H7 (cell line): ENCODE measurements at regions not wholly inside any gene's neighbourhood (a gene's known extent, or its start where the extent isn't known, plus 50 kb on each side); places are given as distances from the start of the nearest gene placed in this dataset.
A peak's percentile ranks its signal among the peaks of the same experiment; 100 is the strongest.

Source experiments
- DNase-seq: peaks from one replicate; pipeline ENCODE4 v3.0.0; 2012
- H3K27me3 ChIP-seq: 2 replicates; pipeline ENCODE4 v1.6.0; 2011; ENCODE audit warnings: mild to moderate bottlenecking, low read length; ENCODE audit not compliant: control insufficient read depth, insufficient read depth
- H3K36me3 ChIP-seq: replicated peaks from 2 replicates; pipeline ENCODE4 v1.5.1; 2011; ENCODE audit warnings: low read length; ENCODE audit not compliant: control insufficient read depth, insufficient read depth
- H3K4me3 ChIP-seq: 2 replicates; pipeline ENCODE4 v1.5.1; 2011; ENCODE audit warnings: low read depth, mild to moderate bottlenecking, control low read depth, low read length, moderate library complexity; ENCODE audit not compliant: insufficient read depth

GRCh38 chr5:105573575-105573974 lies 2011.0 kb upstream of the NUDT12 start:
- Histone ChIP-seq H3K27me3 (no peaks in the 10 kb centered on the region), H3K36me3 (no peaks in the 10 kb centered on the region), H3K4me3 (no peak overlapping the region)
- no peak for DNase-seq

GRCh38 chr5:105565531-105565930 lies 2002.9 kb upstream of the NUDT12 start:
- no peaks in the 10 kb centered on the region for H3K36me3 ChIP-seq
- no peaks in the 10 kb centered on the region for H3K27me3 ChIP-seq
- no peak for DNase-seq
- no peak overlapping the region for H3K4me3 ChIP-seq

- Histone ChIP-seq H3K4me3 (no peak overlapping the region), H3K36me3 (no peaks in the 10 kb centered on the region), H3K27me3 (no peaks in the 10 kb centered on the region)
- no peak for DNase-seq
These were observed 2001.3 kb upstream of the NUDT12 start for GRCh38 chr5:105563842-105564241.

GRCh38 chr5:105554568-105555169 lies 1992.1 kb upstream of the NUDT12 start:
- no peaks in the 10 kb centered on the region for H3K27me3 ChIP-seq
- no peak for DNase-seq
- H3K4me3 ChIP-seq, result no peak overlapping the region

GRCh38 chr5:105544300-105544699 lies 1981.7 kb upstream of the NUDT12 start:
- Histone ChIP-seq H3K36me3 (no peaks in the 10 kb centered on the region), H3K4me3 (no peak overlapping the region), H3K27me3 (no peaks in the 10 kb centered on the region)
- no peak for DNase-seq

More at GRCh38 chr5:105554568-105555169, 1992.1 kb upstream of the NUDT12 start:
- no peaks in the 10 kb centered on the region for H3K36me3 ChIP-seq

GRCh38 chr5:105536675-105537074 lies 1974.1 kb upstream of the NUDT12 start:
- Histone ChIP-seq H3K4me3 (no peak overlapping the region), H3K36me3 (no peaks in the 10 kb centered on the region), H3K27me3 (no peaks in the 10 kb centered on the region)
- no peak for DNase-seq

- Histone ChIP-seq H3K4me3 (no peak overlapping the region), H3K36me3 (no peaks in the 10 kb centered on the region; the same call in 1 of the 2 replicates), H3K27me3 (no peaks in the 10 kb centered on the region)
- no peak for DNase-seq
These were observed 1968.2 kb upstream of the NUDT12 start for GRCh38 chr5:105530716-105531261.

GRCh38 chr5:105529851-105530250 lies 1967.3 kb upstream of the NUDT12 start:
- H3K27me3 ChIP-seq, result no peaks in the 10 kb centered on the region
- H3K4me3 ChIP-seq, result no peak overlapping the region
- DNase-seq, result no peak
- no peaks in the 10 kb centered on the region; the same call in 1 of the 2 replicates for H3K36me3 ChIP-seq

GRCh38 chr5:105508519-105508918 lies 1945.9 kb upstream of the NUDT12 start:
- DNase-seq, result no peak
- Histone ChIP-seq H3K36me3 (no peaks in the 10 kb centered on the region), H3K27me3 (no peaks in the 10 kb centered on the region), H3K4me3 (no peak overlapping the region)

- Histone ChIP-seq H3K27me3 (no peaks in the 10 kb centered on the region), H3K36me3 (no peaks in the 10 kb centered on the region), H3K4me3 (no peak overlapping the region)
- DNase-seq, result peak; percentile 13
These were observed 1944.2 kb upstream of the NUDT12 start for GRCh38 chr5:105506692-105507277.

GRCh38 chr5:105503950-105504349 lies 1941.4 kb upstream of the NUDT12 start:
- Histone ChIP-seq H3K4me3 (no peak overlapping the region), H3K36me3 (no peaks in the 10 kb centered on the region), H3K27me3 (no peaks in the 10 kb centered on the region)
- no peak for DNase-seq

- no peak for DNase-seq
These were observed 1938.7 kb upstream of the NUDT12 start for GRCh38 chr5:105501315-105501714.

GRCh38 chr5:105475401-105475800 lies 1912.8 kb upstream of the NUDT12 start:
- H3K36me3 ChIP-seq, result no peaks in the 10 kb centered on the region

More at GRCh38 chr5:105501315-105501714, 1938.7 kb upstream of the NUDT12 start:
- Histone ChIP-seq H3K4me3 (no peak overlapping the region), H3K36me3 (no peaks in the 10 kb centered on the region), H3K27me3 (no peaks in the 10 kb centered on the region)

GRCh38 chr5:105462377-105462776 lies 1899.8 kb upstream of the NUDT12 start:
- DNase-seq, result no peak
- no peaks in the 10 kb centered on the region for H3K27me3 ChIP-seq
- no peak overlapping the region for H3K4me3 ChIP-seq
- H3K36me3 ChIP-seq, result no peaks in the 10 kb centered on the region

More at GRCh38 chr5:105475401-105475800, 1912.8 kb upstream of the NUDT12 start:
- no peaks in the 10 kb centered on the region for H3K27me3 ChIP-seq
- no peak for DNase-seq
- H3K4me3 ChIP-seq, result no peak overlapping the region

GRCh38 chr5:105460721-105461120 lies 1898.1 kb upstream of the NUDT12 start:
- H3K27me3 ChIP-seq, result no peaks in the 10 kb centered on the region
- H3K4me3 ChIP-seq, result no peak overlapping the region
- DNase-seq, result no peak
- H3K36me3 ChIP-seq, result no peaks in the 10 kb centered on the region
